AG04450 (cell line): ENCODE measurements at regions not wholly inside any gene's neighbourhood (a gene's known extent, or its start where the extent isn't known, plus 50 kb on each side); places are given as distances from the start of the nearest gene placed in this dataset.

ENCODE experiments used
- CTCF ChIA-PET: fragments of 300-600, 350-600 bp; formaldehyde crosslinking; extraction: SDS; loops from one replicate; lab custom pipeline; 2022; ENCODE audit warnings: antibody characterized with exemption, inconsistent platforms; lab: Charles Lee
- POLR2A ChIA-PET: fragments of 350-600 bp; formaldehyde crosslinking; extraction: SDS; loops from one replicate; lab custom pipeline; 2021; ENCODE audit warnings: antibody characterized with exemption, inconsistent platforms; lab: Yijun Ruan, JAX
- DNase-seq: peaks from one replicate; pipeline ENCODE4 v3.0.0-alpha.2; 2011; ENCODE audit warnings: low read depth, low spot score
- H3K27ac ChIP-seq: one replicate; pipeline ENCODE4 v1.5.1; 2012; ENCODE audit warnings: low read depth, low read length, control low read depth
- H3K27me3 ChIP-seq: one replicate; pipeline ENCODE4 v1.6.0; 2012; ENCODE audit warnings: low read length; ENCODE audit not compliant: control insufficient read depth, insufficient read depth
- H3K4me3 ChIP-seq: 2 replicates; pipeline ENCODE4 v1.5.1; 2011; ENCODE audit warnings: mild to moderate bottlenecking, low read depth, low read length, control low read depth
- H3K9me3 ChIP-seq: 2 replicates; pipeline ENCODE4 v1.5.1; 2012; ENCODE audit warnings: low read length; ENCODE audit not compliant: control insufficient read depth, insufficient read depth
- TF ChIP-seq, protein P1 (sequence below): IDR thresholded peaks from 2 replicates; pipeline ENCODE4 v1.5.1; 2011; ENCODE audit warnings: low read depth, low read length, control low read depth, inconsistent platforms

- CTCF ChIA-PET, result interaction anchor here (1.1 to 2.6 kb wide), 4 partner anchors 8 to 77 kb away, joined by 3 to 12 read pairs (median 3); a partner anchor contains a TSS
- TF ChIP-seq, protein P1, sequence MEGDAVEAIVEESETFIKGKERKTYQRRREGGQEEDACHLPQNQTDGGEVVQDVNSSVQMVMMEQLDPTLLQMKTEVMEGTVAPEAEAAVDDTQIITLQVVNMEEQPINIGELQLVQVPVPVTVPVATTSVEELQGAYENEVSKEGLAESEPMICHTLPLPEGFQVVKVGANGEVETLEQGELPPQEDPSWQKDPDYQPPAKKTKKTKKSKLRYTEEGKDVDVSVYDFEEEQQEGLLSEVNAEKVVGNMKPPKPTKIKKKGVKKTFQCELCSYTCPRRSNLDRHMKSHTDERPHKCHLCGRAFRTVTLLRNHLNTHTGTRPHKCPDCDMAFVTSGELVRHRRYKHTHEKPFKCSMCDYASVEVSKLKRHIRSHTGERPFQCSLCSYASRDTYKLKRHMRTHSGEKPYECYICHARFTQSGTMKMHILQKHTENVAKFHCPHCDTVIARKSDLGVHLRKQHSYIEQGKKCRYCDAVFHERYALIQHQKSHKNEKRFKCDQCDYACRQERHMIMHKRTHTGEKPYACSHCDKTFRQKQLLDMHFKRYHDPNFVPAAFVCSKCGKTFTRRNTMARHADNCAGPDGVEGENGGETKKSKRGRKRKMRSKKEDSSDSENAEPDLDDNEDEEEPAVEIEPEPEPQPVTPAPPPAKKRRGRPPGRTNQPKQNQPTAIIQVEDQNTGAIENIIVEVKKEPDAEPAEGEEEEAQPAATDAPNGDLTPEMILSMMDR, result no peak
- Histone ChIP-seq H3K27me3 (no peaks in the 10 kb centered on the region), H3K4me3 (peak overlapping the region; percentile 76), H3K9me3 (peaks cover 8% of the 10 kb centered on the region), H3K27ac (peak overlapping the region; percentile 84)
- peak; percentile 81 for DNase-seq
- POLR2A ChIA-PET, result interaction anchor here (0.6 to 3.8 kb wide), 11 partner anchors 9 to 344 kb away, joined by 3 to 39 read pairs (median 5); a partner anchor contains a TSS
These were observed 113.5 kb upstream of the BTN3A2 start for GRCh38 chr6:26251354-26252076.

GRCh38 chr6:26252077-26252472 lies 112.9 kb upstream of the BTN3A2 start:
- no peak for DNase-seq
- ChIA-PET POLR2A (interaction anchor here (0.7 to 3.8 kb wide), 7 partner anchors 17 to 343 kb away, joined by 3 to 39 read pairs (median 11); a partner anchor contains a TSS), CTCF (interaction anchor here (1.5 to 2.6 kb wide), 3 partner anchors 18 to 78 kb away, joined by 3 to 12 read pairs (median 3); a partner anchor contains a TSS)
- TF ChIP-seq, protein P1, result no peak
- no peaks in the 10 kb centered on the region for H3K27me3 ChIP-seq
- H3K27ac ChIP-seq, result peak overlapping the region; percentile 84
- peaks cover 3% of the 10 kb centered on the region for H3K9me3 ChIP-seq
- H3K4me3 ChIP-seq, result peak overlapping the region; percentile 76

- Histone ChIP-seq H3K27me3 (no peaks in the 10 kb centered on the region), H3K27ac (no peak overlapping the region), H3K9me3 (no peaks in the 10 kb centered on the region), H3K4me3 (no peak overlapping the region)
- DNase-seq, result no peak
- ChIA-PET POLR2A (no interaction called here), CTCF (no interaction called here)
- TF ChIP-seq, protein P1, result no peak
These were observed 110.3 kb upstream of the BTN3A2 start for GRCh38 chr6:26254724-26255123.

- ChIA-PET POLR2A (no interaction called here), CTCF (interaction anchor here (1.2 to 1.6 kb wide), 2 partner anchors 13 to 20 kb away, joined by 4 to 5 read pairs; no protein-coding TSS in a partner anchor)
- TF ChIP-seq, protein P1, result no peak
- no peak for DNase-seq
- no peaks in the 10 kb centered on the region for H3K9me3 ChIP-seq
- no peak overlapping the region for H3K4me3 ChIP-seq
- no peak overlapping the region for H3K27ac ChIP-seq
- H3K27me3 ChIP-seq, result no peaks in the 10 kb centered on the region
These were observed 107.7 kb upstream of the BTN3A2 start for GRCh38 chr6:26257272-26257671.
